ENCODE measurements at regions not wholly inside any gene's neighbourhood (a gene's known extent, or its start where the extent isn't known, plus 50 kb on each side); places are given as distances from the start of the nearest gene placed in this dataset.

DNA sequence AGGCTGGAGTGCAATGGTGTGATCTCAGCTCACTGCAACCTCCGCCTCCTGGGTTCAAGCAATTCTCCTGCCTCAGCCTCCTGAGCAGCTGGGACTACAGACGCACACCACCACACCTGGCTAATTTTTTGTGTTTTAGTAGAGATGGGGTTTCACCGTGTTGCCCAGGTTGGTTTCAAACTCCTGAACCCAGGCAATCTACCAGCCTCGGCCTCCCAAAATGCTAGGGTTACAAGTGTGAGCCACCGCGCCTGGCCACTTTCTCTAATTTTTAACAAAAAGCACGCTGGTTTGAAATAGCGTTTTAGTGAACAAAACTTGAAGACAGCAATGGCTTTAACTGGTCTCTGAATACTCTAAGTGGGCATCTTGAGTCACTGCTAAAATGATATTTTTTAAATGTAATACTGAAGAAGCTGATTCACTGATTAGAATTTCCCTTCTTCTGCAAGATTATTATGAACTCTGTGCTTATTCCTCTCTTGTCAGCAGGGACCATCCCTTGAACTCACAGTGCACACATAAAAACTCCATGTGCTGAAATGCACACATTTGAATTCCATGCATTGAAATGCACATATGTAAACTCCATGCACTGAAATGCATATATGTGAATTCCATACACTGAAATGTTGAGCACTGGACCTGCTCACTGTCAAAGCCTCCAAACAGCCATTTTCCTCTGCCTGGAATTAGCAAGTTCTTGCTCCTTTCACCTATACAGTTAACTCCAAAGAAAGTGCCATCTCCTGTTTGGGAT lies 1411.5 kb upstream of the ACVR2A start:
- no peaks in the 10 kb centered on the region for H3K9me3 ChIP-seq (ENCODE audit: insufficient read depth, low read depth)
- no peak overlapping the region for H3K4me3 ChIP-seq
- no peaks in the 10 kb centered on the region for H3F3A ChIP-seq (ENCODE audit: insufficient read depth, low read depth)
- H3K4me2 ChIP-seq: no peak overlapping the region
- no peaks in the 10 kb centered on the region for H3K36me3 ChIP-seq (ENCODE audit: low read depth)
- no peaks in the 10 kb centered on the region for H3K9me2 ChIP-seq (ENCODE audit: insufficient read depth)
- no peak for DNase-seq
- H3K79me2 ChIP-seq (ENCODE audit: low read depth): no peaks in the 10 kb centered on the region
- intact Hi-C loops (cut with micrococcal nuclease; ENCODE audit: unreplicated experiment): no loop called here
- TF ChIP-seq, protein P1, sequence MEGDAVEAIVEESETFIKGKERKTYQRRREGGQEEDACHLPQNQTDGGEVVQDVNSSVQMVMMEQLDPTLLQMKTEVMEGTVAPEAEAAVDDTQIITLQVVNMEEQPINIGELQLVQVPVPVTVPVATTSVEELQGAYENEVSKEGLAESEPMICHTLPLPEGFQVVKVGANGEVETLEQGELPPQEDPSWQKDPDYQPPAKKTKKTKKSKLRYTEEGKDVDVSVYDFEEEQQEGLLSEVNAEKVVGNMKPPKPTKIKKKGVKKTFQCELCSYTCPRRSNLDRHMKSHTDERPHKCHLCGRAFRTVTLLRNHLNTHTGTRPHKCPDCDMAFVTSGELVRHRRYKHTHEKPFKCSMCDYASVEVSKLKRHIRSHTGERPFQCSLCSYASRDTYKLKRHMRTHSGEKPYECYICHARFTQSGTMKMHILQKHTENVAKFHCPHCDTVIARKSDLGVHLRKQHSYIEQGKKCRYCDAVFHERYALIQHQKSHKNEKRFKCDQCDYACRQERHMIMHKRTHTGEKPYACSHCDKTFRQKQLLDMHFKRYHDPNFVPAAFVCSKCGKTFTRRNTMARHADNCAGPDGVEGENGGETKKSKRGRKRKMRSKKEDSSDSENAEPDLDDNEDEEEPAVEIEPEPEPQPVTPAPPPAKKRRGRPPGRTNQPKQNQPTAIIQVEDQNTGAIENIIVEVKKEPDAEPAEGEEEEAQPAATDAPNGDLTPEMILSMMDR (conservative IDR thresholded peaks at IDR 0.05): no peak
- no peak for TF ChIP-seq EZH2 (IDR thresholded peaks at IDR 0.05; ENCODE audit: low read depth)
- ChIA-PET CTCF (no interaction called here), POLR2A (ENCODE audit: unreplicated experiment) (no interaction called here)
- no peaks in the 10 kb centered on the region for H3K27me3 ChIP-seq (ENCODE audit: insufficient read depth, low read depth)
- no peaks in the 10 kb centered on the region for H4K20me1 ChIP-seq (ENCODE audit: insufficient read depth)
- no peaks in the 10 kb centered on the region for H3K4me1 ChIP-seq (replicated peaks; ENCODE audit: insufficient read depth)
- no peak overlapping the region for H3K27ac ChIP-seq
- H2AFZ ChIP-seq: no peak overlapping the region
- no TSS peak for BruUV-seq (replicated peaks)

DNA sequence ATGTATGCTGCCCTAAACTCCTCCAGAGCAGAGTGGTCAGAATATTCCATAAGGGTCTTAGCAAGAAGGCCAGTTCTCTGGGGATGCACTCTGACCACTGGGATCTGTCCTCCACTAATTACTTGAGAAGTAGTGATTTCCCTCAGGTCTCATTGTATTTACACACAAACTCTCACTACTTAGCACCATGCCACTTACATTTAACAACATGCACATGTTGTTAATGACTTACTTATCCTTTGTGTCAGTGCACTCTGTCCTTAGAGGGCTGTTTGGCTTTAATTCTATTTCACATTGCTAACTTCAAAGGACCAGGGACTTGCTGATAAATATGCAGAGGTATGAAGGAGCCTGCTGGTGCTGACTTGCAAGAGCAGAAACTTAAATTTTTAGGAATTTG lies 1415.5 kb upstream of the ACVR2A start:
- BruUV-seq (replicated peaks): no TSS peak

DNA sequence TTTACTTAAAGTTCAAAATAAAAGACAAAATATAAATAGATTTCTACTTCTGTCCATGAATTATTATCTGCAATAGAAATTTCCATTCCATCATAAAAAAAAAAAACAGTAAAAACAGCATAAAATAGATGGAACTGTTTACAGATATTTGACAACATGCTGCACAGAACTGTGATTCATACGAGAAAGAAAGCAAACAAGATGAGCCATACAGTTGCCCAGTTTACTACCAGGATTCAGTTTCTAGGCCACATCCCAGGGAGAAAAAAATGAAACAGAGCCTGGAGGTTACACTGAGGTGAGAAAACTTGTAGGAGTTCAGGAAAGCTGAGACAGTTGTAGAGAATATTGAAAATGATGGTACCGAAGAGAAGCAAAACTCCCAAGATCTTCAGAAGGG lies 1426.9 kb upstream of the ACVR2A start:
- no peaks in the 10 kb centered on the region for H3K9me2 ChIP-seq (ENCODE audit: insufficient read depth)
- H4K20me1 ChIP-seq (ENCODE audit: insufficient read depth): no peaks in the 10 kb centered on the region
- H3K4me2 ChIP-seq: no peak overlapping the region
- no peak for TF ChIP-seq EZH2 (IDR thresholded peaks at IDR 0.05; ENCODE audit: low read depth)
- TF ChIP-seq, protein P1 (conservative IDR thresholded peaks at IDR 0.05): no peak
- no peak overlapping the region for H2AFZ ChIP-seq
- no peaks in the 10 kb centered on the region for H3K27me3 ChIP-seq (ENCODE audit: insufficient read depth, low read depth)
- H3K4me3 ChIP-seq: no peak overlapping the region
- no peaks in the 10 kb centered on the region for H3K79me2 ChIP-seq (ENCODE audit: low read depth)
- BruUV-seq (replicated peaks): no TSS peak
- no peaks in the 10 kb centered on the region for H3K36me3 ChIP-seq (ENCODE audit: low read depth)
- H3K27ac ChIP-seq: no peak overlapping the region
- H3K9me3 ChIP-seq (ENCODE audit: insufficient read depth, low read depth): no peaks in the 10 kb centered on the region
- intact Hi-C loops (cut with micrococcal nuclease; ENCODE audit: unreplicated experiment): no loop called here
- H3K4me1 ChIP-seq (replicated peaks; ENCODE audit: insufficient read depth): no peaks in the 10 kb centered on the region
- ChIA-PET POLR2A (ENCODE audit: unreplicated experiment) (no interaction called here), CTCF (no interaction called here)
- no peaks in the 10 kb centered on the region for H3F3A ChIP-seq (ENCODE audit: insufficient read depth, low read depth)
- DNase-seq: no peak

More for the DNA sequence above, 1415.5 kb upstream of the ACVR2A start:
- CTCF ChIA-PET: no interaction called here
- Histone ChIP-seq H3K4me3 (no peak overlapping the region), H2AFZ (no peak overlapping the region), H3K4me2 (no peak overlapping the region), H3K27ac (no peak overlapping the region), H3K36me3 (ENCODE audit: low read depth) (no peaks in the 10 kb centered on the region), H3K27me3 (ENCODE audit: insufficient read depth, low read depth) (no peaks in the 10 kb centered on the region), H3K9me3 (ENCODE audit: insufficient read depth, low read depth) (no peaks in the 10 kb centered on the region), H3F3A (ENCODE audit: insufficient read depth, low read depth) (no peaks in the 10 kb centered on the region), H3K79me2 (ENCODE audit: low read depth) (no peaks in the 10 kb centered on the region), H4K20me1 (ENCODE audit: insufficient read depth) (no peaks in the 10 kb centered on the region), H3K9me2 (ENCODE audit: insufficient read depth) (no peaks in the 10 kb centered on the region), H3K4me1 (replicated peaks; ENCODE audit: insufficient read depth) (no peaks in the 10 kb centered on the region)
- intact Hi-C loops (cut with micrococcal nuclease; ENCODE audit: unreplicated experiment): no loop called here
- DNase-seq: no peak
- TF ChIP-seq, protein P1 (conservative IDR thresholded peaks at IDR 0.05): no peak
- TF ChIP-seq EZH2 (IDR thresholded peaks at IDR 0.05; ENCODE audit: low read depth): no peak
- POLR2A ChIA-PET (ENCODE audit: unreplicated experiment): no interaction called here
